ENCODE measurements at regions not wholly inside any gene's neighbourhood (a gene's known extent, or its start where the extent isn't known, plus 50 kb on each side); places are given as distances from the start of the nearest gene placed in this dataset.

DNA sequence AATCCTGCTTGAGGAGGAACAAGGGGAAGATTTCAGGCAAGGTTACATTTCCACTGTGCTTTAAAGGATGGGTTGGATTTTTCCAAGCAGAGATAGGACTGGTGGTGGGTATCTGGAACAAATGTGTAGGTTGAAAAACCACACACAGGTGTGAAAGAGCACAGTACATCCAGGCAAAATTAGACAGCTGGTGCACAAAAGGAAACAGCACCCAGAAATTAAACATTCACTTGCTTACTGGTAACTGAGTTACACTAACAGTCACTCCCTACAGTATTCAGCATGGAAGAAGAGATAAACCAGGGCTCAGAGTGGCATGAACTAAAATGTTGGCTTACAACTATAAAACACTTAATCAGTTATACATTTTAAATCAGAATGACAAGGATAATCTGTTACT lies 81.5 kb upstream of the RASEF start:
- H3K27ac ChIP-seq (ENCODE audit: insufficient read depth, low read length), result no peak overlapping the region
- no peak overlapping the region for H3K9ac ChIP-seq (ENCODE audit: insufficient read depth, low read length)
- no peak overlapping the region for H2AFZ ChIP-seq (ENCODE audit: low read length)
- no peaks in the 10 kb centered on the region for H3K36me3 ChIP-seq (ENCODE audit: control insufficient read depth, insufficient read depth, low read length)
- no peaks in the 10 kb centered on the region for H3K4me1 ChIP-seq (ENCODE audit: control insufficient read depth, extremely low read depth, insufficient read depth, low read length)
- H3K9me3 ChIP-seq (ENCODE audit: control insufficient read depth, insufficient read depth, low read depth, low read length), result no peaks in the 10 kb centered on the region
- H3K79me2 ChIP-seq (ENCODE audit: control insufficient read depth, insufficient read depth, low read length), result no peaks in the 10 kb centered on the region
- DNase-seq (ENCODE audit: low read depth in 2 of 2), result no peak
- H3K27me3 ChIP-seq (ENCODE audit: control insufficient read depth, insufficient read depth, low read length), result no peaks in the 10 kb centered on the region
- TF ChIP-seq EZH2 (IDR thresholded peaks at IDR 0.05; ENCODE audit: low read length, missing control alignments), result no peak
- TF ChIP-seq, protein P1, sequence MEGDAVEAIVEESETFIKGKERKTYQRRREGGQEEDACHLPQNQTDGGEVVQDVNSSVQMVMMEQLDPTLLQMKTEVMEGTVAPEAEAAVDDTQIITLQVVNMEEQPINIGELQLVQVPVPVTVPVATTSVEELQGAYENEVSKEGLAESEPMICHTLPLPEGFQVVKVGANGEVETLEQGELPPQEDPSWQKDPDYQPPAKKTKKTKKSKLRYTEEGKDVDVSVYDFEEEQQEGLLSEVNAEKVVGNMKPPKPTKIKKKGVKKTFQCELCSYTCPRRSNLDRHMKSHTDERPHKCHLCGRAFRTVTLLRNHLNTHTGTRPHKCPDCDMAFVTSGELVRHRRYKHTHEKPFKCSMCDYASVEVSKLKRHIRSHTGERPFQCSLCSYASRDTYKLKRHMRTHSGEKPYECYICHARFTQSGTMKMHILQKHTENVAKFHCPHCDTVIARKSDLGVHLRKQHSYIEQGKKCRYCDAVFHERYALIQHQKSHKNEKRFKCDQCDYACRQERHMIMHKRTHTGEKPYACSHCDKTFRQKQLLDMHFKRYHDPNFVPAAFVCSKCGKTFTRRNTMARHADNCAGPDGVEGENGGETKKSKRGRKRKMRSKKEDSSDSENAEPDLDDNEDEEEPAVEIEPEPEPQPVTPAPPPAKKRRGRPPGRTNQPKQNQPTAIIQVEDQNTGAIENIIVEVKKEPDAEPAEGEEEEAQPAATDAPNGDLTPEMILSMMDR (conservative IDR thresholded peaks at IDR 0.05 in 1 of 2, IDR thresholded peaks at IDR 0.05 in 1 of 2; ENCODE audit: low read depth in 1 of 2, low read length in 2 of 2), result no peak
- no peaks in the 10 kb centered on the region for H4K20me1 ChIP-seq (ENCODE audit: control insufficient read depth, extremely low read depth, insufficient read depth, low read length)
- H3K4me2 ChIP-seq (ENCODE audit: extremely low read depth, insufficient read depth, low read length), result no peak overlapping the region
- no peak overlapping the region for H3K4me3 ChIP-seq (replicated peaks in 1 of 4; ENCODE audit: control extremely low read depth in 1 of 4, insufficient read depth in 1 of 4, low read depth in 3 of 4, low read length in 4 of 4)

DNA sequence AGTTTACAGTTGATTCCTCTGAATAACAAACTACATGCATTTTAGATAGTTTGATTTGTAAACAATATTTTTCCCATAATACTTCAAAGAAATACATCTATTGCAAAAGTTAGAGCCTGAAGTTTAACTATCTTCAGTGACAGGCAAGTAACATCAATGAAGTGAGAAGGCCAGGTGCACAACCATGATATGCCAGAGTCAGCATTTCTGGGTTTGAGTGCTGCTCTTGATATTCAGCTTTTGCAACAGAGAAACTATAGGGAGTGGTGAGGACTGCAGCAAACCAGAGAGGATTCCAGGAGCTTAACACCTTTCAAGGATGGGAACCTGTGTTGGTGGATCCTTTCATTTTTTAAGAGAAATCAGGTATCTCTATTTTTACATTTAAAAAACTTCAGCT lies 79.4 kb upstream of the RASEF start:
- no peak overlapping the region for H3K27ac ChIP-seq (ENCODE audit: insufficient read depth, low read length)
- H3K36me3 ChIP-seq (ENCODE audit: control insufficient read depth, insufficient read depth, low read length), result no peaks in the 10 kb centered on the region
- no peak overlapping the region for H3K9ac ChIP-seq (ENCODE audit: insufficient read depth, low read length)
- TF ChIP-seq, protein P1 (conservative IDR thresholded peaks at IDR 0.05 in 1 of 2, IDR thresholded peaks at IDR 0.05 in 1 of 2; ENCODE audit: low read depth in 1 of 2, low read length in 2 of 2), result no peak
- no peak for TF ChIP-seq EZH2 (IDR thresholded peaks at IDR 0.05; ENCODE audit: low read length, missing control alignments)
- no peaks in the 10 kb centered on the region for H3K4me1 ChIP-seq (ENCODE audit: control insufficient read depth, extremely low read depth, insufficient read depth, low read length)
- H3K9me3 ChIP-seq (ENCODE audit: control insufficient read depth, insufficient read depth, low read depth, low read length), result no peaks in the 10 kb centered on the region
- H3K4me2 ChIP-seq (ENCODE audit: extremely low read depth, insufficient read depth, low read length), result no peak overlapping the region
- DNase-seq (ENCODE audit: low read depth in 2 of 2), result no peak
- H4K20me1 ChIP-seq (ENCODE audit: control insufficient read depth, extremely low read depth, insufficient read depth, low read length), result no peaks in the 10 kb centered on the region
- no peak overlapping the region for H3K4me3 ChIP-seq (replicated peaks in 1 of 4; ENCODE audit: control extremely low read depth in 1 of 4, insufficient read depth in 1 of 4, low read depth in 3 of 4, low read length in 4 of 4)
- no peaks in the 10 kb centered on the region for H3K79me2 ChIP-seq (ENCODE audit: control insufficient read depth, insufficient read depth, low read length)
- H2AFZ ChIP-seq (ENCODE audit: low read length), result no peak overlapping the region
- H3K27me3 ChIP-seq (ENCODE audit: control insufficient read depth, insufficient read depth, low read length), result no peaks in the 10 kb centered on the region

DNA sequence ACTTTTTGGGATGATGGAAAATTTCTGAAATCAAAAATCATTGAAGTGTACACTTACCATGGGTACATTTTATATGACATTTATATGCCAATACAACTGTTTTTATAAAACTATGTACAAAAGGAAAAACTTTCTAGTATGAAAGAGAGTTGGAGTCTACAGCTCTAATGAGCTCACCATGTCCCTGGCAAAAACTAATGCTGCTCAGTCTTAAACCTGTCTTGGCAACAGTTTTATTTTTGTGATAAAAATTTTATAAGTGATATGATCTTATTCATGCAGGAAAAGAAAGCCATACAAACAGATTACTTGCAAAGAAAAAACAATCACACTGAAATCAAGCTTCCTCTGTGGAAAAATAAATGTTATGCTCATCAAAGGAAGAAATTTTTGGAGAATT lies 78.9 kb upstream of the RASEF start:
- no peak for TF ChIP-seq EZH2 (IDR thresholded peaks at IDR 0.05; ENCODE audit: low read length, missing control alignments)
- TF ChIP-seq, protein P1 (conservative IDR thresholded peaks at IDR 0.05 in 1 of 2, IDR thresholded peaks at IDR 0.05 in 1 of 2; ENCODE audit: low read depth in 1 of 2, low read length in 2 of 2), result no peak
- no peaks in the 10 kb centered on the region for H3K9me3 ChIP-seq (ENCODE audit: control insufficient read depth, insufficient read depth, low read depth, low read length)
- no peak overlapping the region for H3K9ac ChIP-seq (ENCODE audit: insufficient read depth, low read length)
- no peak overlapping the region for H2AFZ ChIP-seq (ENCODE audit: low read length)
- H3K4me3 ChIP-seq (replicated peaks in 1 of 4; ENCODE audit: control extremely low read depth in 1 of 4, insufficient read depth in 1 of 4, low read depth in 3 of 4, low read length in 4 of 4), result no peak overlapping the region
- H3K36me3 ChIP-seq (ENCODE audit: control insufficient read depth, insufficient read depth, low read length), result no peaks in the 10 kb centered on the region
- H3K27ac ChIP-seq (ENCODE audit: insufficient read depth, low read length), result no peak overlapping the region
- no peak overlapping the region for H3K4me2 ChIP-seq (ENCODE audit: extremely low read depth, insufficient read depth, low read length)
- H4K20me1 ChIP-seq (ENCODE audit: control insufficient read depth, extremely low read depth, insufficient read depth, low read length), result no peaks in the 10 kb centered on the region
- H3K79me2 ChIP-seq (ENCODE audit: control insufficient read depth, insufficient read depth, low read length), result no peaks in the 10 kb centered on the region
- no peak for DNase-seq (ENCODE audit: low read depth in 2 of 2)
- H3K27me3 ChIP-seq (ENCODE audit: control insufficient read depth, insufficient read depth, low read length), result no peaks in the 10 kb centered on the region
- H3K4me1 ChIP-seq (ENCODE audit: control insufficient read depth, extremely low read depth, insufficient read depth, low read length), result no peaks in the 10 kb centered on the region

Measured in fibroblast of lung (primary cell).